ENCODE measurements at regions not wholly inside any gene's neighbourhood (a gene's known extent, or its start where the extent isn't known, plus 50 kb on each side); places are given as distances from the start of the nearest gene placed in this dataset.

GRCh38 chr22:19655399-19655798 lies 58.9 kb upstream of the SEPTIN5 start:
- H2AFZ ChIP-seq (ENCODE audit: insufficient read depth, low read depth, low read length, poor library complexity, severe bottlenecking), result no peak overlapping the region
- peaks cover 0 to 2% (median 0%) of the 10 kb centered on the region in 7 donors for H3K9me3 Mint-ChIP-seq
- peaks cover 0 to 7% (median 4%) of the 10 kb centered on the region in 3 donors for H3K27me3 Mint-ChIP-seq (ENCODE audit: low read depth in 3 of 3)
- no peak overlapping the region for H3K27ac ChIP-seq (ENCODE audit: low read depth in 1 of 2, low read length in 2 of 2)
- 78% methylated on average over 5 of the region's 5 CpGs for WGBS (ENCODE audit: insufficient coverage)
- intact Hi-C loops (cut with micrococcal nuclease), result no loop called here
- H3K27me3 ChIP-seq (ENCODE audit: control insufficient read depth in 2 of 2, insufficient read depth in 2 of 2, low read length in 2 of 2), result no peaks in the 10 kb centered on the region
- no peak overlapping the region for H3K4me3 ChIP-seq (replicated peaks in 1 of 3; ENCODE audit: low read depth in 2 of 3, low read length in 3 of 3)
- no peaks in the 10 kb centered on the region for H3K36me3 ChIP-seq (replicated peaks in 1 of 2; ENCODE audit: control insufficient read depth in 1 of 2, insufficient read depth in 2 of 2, low read length in 2 of 2)
- no peak for DNase-seq
- H3K4me3 Mint-ChIP-seq, result no peak overlapping the region
- no peak overlapping the region for H3K27ac Mint-ChIP-seq
- no peaks in the 10 kb centered on the region for H3K79me2 ChIP-seq (ENCODE audit: insufficient read depth, low read length)
- no peak overlapping the region for H3K9ac ChIP-seq (ENCODE audit: insufficient read depth, low read length, poor library complexity, severe bottlenecking)
- no peaks in the 10 kb centered on the region for H3K36me3 Mint-ChIP-seq
- no peaks in the 10 kb centered on the region for H3K4me1 ChIP-seq (ENCODE audit: control insufficient read depth in 1 of 2, insufficient read depth in 2 of 2, low read length in 2 of 2)
- TF ChIP-seq CTCF (IDR thresholded peaks at IDR 0.05), result no peak
- no peaks in the 10 kb centered on the region for H3K9me3 ChIP-seq (replicated peaks in 1 of 2; ENCODE audit: control insufficient read depth in 1 of 2, insufficient read depth in 1 of 2, low read length in 2 of 2)
- H3K4me1 Mint-ChIP-seq, result no peaks in the 10 kb centered on the region
- no peak overlapping the region for H3K4me2 ChIP-seq (replicated peaks; ENCODE audit: extremely low read depth, low read length, poor library complexity, severe bottlenecking)
- H4K20me1 ChIP-seq (ENCODE audit: insufficient read depth, low read length), result no peaks in the 10 kb centered on the region

- Mint-ChIP-seq H3K9me3 (peaks cover 0 to 2% (median 0%) of the 10 kb centered on the region in 7 donors), H3K4me1 (peaks cover 6% of the 10 kb centered on the region), H3K4me3 (no peak overlapping the region), H3K36me3 (no peaks in the 10 kb centered on the region), H3K27me3 (ENCODE audit: low read depth in 3 of 3) (peaks cover 0 to 4% (median 4%) of the 10 kb centered on the region in 3 donors), H3K27ac (no peak overlapping the region)
- H3K79me2 ChIP-seq (ENCODE audit: insufficient read depth, low read length), result no peaks in the 10 kb centered on the region
- no peaks in the 10 kb centered on the region for H3K36me3 ChIP-seq (replicated peaks in 1 of 2; ENCODE audit: control insufficient read depth in 1 of 2, insufficient read depth in 2 of 2, low read length in 2 of 2)
- H3K4me1 ChIP-seq (ENCODE audit: control insufficient read depth in 1 of 2, insufficient read depth in 2 of 2, low read length in 2 of 2), result no peaks in the 10 kb centered on the region
- H3K4me2 ChIP-seq (replicated peaks; ENCODE audit: extremely low read depth, low read length, poor library complexity, severe bottlenecking), result no peak overlapping the region
- H3K9me3 ChIP-seq (replicated peaks in 1 of 2; ENCODE audit: control insufficient read depth in 1 of 2, insufficient read depth in 1 of 2, low read length in 2 of 2), result no peaks in the 10 kb centered on the region
- H2AFZ ChIP-seq (ENCODE audit: insufficient read depth, low read depth, low read length, poor library complexity, severe bottlenecking), result no peak overlapping the region
- no peaks in the 10 kb centered on the region for H4K20me1 ChIP-seq (ENCODE audit: insufficient read depth, low read length)
- no peak overlapping the region for H3K27ac ChIP-seq (ENCODE audit: low read depth in 1 of 2, low read length in 2 of 2)
- DNase-seq, result no peak
- WGBS (ENCODE audit: insufficient coverage), result 98% methylated on average over 21 of the region's 21 CpGs
- no peak for TF ChIP-seq CTCF (IDR thresholded peaks at IDR 0.05)
- H3K4me3 ChIP-seq (replicated peaks in 1 of 3; ENCODE audit: low read depth in 2 of 3, low read length in 3 of 3), result no peak overlapping the region
- H3K9ac ChIP-seq (ENCODE audit: insufficient read depth, low read length, poor library complexity, severe bottlenecking), result no peak overlapping the region
- no peaks in the 10 kb centered on the region for H3K27me3 ChIP-seq (ENCODE audit: control insufficient read depth in 2 of 2, insufficient read depth in 2 of 2, low read length in 2 of 2)
- intact Hi-C loops (cut with micrococcal nuclease), result no loop called here
Observed at GRCh38 chr22:19656541-19657251, 57.6 kb upstream of the SEPTIN5 start.
